ENCODE measurements at regions not wholly inside any gene's neighbourhood (a gene's known extent, or its start where the extent isn't known, plus 50 kb on each side); places are given as distances from the start of the nearest gene placed in this dataset.
"Not testable (repeated sequence)": the region's sequence is repeated elsewhere in the genome, so short reads cannot be mapped to it uniquely, and the experiment has no call there.

GRCh38 chr14:71764701-71765382 lies 167.4 kb upstream of the RGS6 start:
- no peak for DNase-seq

DNA sequence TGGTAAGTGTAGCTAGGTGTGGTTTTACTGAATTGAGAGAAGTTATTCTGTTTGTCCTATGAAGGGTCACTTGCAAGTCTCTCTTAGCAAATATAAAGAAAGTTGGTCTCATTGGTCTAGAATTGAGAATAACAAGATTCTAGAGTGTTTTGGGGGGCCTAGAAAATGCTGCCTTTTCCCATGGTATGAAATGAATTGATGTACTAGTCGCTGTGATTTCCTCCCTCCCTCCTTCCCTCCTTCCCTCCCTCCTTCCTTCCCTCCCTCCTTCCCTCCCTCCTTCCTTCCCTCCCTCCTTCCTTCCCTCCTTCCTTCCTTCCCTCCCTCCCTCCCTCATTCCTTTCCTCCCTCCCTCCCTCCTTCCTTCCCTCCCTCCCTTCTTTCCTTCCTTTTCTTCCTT lies 166.7 kb upstream of the RGS6 start:
- no peak for DNase-seq

DNA sequence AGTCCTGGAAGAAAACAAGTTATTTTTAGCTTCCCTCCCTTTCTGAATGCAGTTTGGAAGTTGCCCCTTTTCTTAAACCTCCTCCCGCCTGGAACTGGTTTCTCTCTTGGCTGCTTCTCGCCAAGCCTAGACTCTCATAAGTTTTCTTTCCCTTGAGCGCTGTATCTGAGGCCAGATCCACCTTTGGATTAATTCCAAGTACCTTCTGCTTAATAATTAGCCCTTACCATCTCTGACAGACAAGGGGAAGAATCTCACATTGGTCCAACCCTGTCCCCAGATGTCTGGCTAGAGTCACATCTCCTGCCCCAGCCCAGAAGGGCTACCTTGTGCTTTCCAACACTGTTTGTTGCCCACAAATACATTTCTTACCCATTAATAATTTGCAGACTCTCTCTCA lies 161.8 kb upstream of the RGS6 start:
- no peak for DNase-seq

DNA sequence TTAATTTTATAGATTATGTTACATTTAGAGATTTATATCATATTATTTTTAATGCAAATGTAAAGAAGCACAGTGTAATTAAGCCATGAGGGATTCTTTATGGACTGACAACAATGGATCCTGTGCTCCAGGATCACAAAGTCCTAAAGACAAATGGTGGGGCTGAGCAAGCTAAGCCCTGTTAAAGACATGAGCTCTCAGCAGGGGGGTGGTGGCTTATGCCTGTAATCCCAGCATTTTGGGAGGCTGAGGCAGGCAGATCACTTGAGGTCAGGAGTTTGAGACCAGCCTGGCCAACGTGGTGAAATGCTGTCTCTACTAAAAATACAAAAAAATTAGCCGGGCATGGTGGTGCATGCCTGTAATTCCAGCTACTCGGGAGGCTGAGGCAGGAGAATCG lies 160.8 kb upstream of the RGS6 start:
- DNase-seq = not testable (repeated sequence)

- not testable (repeated sequence) for DNase-seq
These were observed 160.2 kb upstream of the RGS6 start for GRCh38 chr14:71771996-71772395.

- DNase-seq = no peak
These were observed 158.2 kb upstream of the RGS6 start for GRCh38 chr14:71773898-71774481.

DNA sequence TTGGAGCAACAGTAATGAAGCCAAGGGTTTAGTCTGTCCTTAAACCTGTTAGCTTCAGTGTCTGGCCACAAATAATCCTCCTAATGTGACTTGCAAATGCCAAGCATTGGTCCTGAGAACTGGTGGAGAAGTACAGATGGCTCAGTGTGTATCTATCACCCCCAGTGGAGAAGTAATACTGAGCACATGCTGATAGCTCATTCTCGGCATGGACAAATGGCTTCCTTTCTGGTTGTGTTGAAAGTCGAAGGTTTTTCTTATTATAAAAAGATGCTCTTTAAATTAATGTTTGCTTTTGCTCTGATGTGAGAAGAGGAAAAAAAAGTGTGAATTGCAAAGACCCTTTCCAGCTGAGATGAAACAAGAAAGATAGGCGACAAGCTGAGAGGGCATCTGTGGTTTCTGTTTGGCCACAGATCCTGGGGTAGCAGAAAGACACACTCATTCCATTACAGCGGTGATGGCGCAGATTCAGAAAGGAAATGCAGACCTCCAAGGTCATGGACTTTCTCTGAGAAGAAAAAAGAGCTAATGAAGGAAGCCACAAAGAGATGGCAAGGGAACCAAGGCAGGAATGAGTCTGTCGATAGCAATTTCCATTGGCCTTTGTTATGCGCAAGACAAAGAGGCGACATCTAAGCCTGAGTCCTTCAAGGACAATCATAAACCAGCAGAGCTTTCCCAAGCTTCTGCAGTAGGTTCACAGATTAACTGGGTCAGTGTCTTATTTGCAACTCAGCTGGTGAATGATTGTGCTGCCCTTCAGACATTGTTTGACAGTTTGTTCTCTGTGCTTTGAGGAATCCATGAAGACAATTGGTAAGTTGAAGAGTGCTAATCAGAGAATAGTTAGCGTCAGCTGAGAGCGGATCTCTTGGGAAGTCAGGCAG lies 155.5 kb upstream of the RGS6 start:
- DNase-seq = no peak

DNA sequence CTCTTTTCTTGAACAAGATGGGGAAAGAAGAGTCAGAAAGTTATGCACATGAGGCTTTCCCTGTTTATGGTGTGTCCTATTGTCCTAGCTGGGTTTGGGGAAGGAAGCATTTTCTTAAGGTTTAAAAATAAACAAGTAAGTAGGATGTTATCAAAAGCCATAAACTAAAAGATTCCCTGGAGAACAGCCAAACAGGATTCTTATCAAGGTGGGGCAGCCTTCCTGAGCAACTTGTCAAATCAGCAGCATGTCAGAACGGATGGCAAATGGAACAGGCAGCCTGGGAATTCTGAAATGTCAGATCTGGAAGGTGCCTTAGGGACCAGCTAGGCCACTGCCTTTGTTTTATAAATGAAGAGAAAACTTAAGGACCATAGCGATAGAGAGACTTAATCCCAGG lies 152.2 kb upstream of the RGS6 start:
- no peak for DNase-seq

DNA sequence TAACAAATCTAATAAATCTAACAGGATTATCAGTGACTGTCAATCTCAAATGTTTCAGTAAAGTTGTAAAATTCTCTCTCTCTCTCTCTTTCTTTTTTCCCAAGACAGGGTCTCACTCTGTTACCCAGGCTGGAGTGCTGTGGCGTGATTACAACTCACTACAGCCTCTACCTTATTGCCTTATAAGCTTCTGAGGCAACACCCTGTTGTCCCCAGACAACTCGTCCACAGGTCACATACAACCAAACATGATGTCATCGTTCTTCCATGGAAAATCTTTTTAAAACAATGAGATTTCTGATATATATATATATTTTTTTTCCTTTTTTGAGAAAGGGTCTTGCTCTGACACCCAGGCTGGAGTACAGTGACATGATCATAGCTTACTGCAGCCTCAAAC lies 151.4 kb upstream of the RGS6 start:
- DNase-seq = no peak

- DNase-seq = no peak
These were observed 149.1 kb upstream of the RGS6 start for GRCh38 chr14:71783088-71783487.

- no peak for DNase-seq
These were observed 148.4 kb upstream of the RGS6 start for GRCh38 chr14:71783786-71784185.

DNA sequence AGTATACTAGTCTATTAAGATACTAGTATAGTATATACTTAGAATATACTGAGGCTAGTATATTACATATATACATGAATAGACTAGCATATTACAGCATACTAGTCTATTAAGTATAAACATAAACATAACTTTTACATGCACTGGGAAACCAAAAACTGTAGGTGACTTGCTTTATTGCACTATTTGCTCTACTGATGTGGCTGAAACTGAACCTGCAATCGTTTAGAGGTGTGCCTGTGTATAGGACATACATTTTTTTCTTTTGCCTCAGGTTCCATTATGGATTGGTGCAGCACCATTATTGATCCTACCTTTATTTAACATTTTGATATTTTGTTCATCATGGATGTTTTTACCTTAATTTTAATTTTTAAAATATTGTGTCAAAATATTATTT lies 143.2 kb upstream of the RGS6 start:
- DNase-seq = no peak

DNA sequence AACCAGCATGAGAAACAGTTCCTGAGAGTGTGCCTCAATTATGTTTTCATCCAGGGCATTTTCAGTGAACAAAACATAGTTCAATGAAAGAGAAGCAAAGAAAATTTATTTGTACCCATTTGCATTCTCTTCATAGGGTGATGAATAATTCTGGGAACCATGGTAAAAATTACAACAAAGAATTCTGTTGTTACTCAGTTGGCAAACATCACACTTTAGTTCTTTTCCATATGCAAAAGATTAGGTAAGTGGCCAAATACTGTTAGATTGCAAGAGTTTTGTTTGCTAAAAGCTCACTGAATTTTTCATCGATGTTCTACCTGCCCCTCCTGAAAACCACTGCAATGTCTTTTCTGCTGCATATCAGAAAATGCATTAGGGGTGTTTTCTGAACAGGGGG lies 132.4 kb upstream of the RGS6 start:
- DNase-seq = no peak

DNA sequence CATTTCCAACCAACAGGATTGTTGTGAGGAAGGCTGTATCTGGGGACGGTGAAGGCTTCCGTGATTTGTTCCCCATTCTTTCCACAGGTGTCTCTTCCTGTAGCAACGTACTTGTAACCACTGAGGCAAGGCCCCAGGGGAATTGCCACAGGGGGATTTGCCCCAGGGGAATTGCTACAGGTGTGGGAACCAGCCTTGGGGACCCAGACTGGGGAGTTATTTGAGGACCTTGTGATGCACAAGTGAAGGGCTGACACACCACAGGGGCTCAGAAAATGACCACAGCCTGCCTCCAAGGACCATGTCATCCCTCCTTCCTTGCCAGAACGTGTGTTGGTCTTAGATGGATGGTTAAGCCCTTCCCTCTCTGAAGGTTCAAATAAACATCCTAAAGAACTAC lies 131.4 kb upstream of the RGS6 start:
- DNase-seq = no peak

DNA sequence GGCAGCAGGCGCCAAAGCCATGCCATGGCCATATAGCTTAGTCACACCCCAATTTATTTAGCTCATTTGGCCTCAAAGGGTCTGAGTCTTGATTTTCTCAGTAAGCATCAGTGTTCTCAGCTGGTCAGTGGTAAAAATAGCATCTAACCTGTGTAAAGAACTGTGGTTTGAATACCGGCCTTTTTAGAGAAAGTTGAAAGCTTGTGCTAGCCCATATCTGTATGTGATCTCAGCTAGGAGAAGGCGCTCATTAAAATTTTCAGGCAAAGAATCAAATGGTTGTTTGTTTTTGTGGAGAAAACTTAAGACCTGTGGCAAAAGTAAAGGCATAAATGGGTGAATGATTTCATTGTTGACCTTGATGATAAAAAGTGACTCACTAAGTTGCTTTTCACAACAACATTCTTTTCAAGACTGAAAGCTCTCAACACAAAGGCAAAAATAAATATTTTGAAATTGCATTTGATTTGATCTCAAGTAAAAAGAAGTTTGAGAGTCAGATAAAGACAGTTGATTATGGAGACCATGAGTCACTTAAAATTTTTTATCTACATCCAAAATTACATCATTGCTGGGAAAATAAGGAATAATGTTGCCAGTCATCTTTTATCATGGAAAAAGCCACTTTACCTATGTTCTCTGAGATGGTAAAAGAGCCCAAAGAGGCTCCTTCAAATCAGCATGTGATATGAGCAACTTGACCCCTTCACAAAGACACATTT lies 128.5 kb upstream of the RGS6 start:
- no peak for DNase-seq

- no peak for DNase-seq
These were observed 127.2 kb upstream of the RGS6 start for GRCh38 chr14:71804992-71805391.

DNA sequence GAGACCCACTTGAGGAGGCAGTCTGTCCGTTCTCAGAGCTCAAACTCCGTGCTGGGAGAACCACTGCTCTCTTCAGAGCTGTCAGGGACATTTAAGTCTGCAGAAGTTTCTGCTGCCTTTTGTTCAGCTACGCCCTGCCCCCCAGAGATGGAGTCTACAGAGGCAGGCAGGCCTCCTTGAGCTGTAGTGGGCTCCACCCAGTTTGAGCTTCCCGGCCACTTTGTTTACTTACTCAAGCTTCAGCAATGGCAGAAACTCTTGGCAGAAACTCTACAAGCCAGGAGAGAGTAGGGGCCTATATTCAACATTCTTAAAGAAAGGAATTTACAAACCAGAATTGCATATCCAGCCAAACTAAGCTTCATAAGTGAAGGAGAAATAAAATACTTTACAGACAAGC lies 125.2 kb upstream of the RGS6 start:
- DNase-seq = not testable (repeated sequence)

- not testable (repeated sequence) for DNase-seq
These were observed 121.4 kb upstream of the RGS6 start for GRCh38 chr14:71810800-71811199.

DNA sequence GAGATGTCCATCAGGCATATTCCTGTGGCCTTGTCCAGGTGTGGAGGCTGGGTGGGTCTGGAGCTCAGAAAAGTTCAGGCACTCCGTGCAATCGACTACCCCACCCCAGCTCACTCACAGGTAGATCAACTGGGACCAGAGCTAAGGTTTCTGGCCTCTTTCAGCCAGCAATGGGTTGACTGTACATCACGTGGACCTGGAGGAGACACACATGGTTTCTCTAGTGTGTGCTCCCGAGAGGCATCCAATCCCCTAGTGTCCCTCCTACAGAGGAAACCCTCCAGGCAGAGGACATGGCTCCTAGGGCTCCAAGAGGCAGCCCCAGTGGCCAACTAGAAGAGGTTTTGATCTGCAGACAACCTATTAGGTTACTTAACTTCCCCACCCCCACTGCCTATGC lies 119.5 kb upstream of the RGS6 start:
- no peak for DNase-seq

DNA sequence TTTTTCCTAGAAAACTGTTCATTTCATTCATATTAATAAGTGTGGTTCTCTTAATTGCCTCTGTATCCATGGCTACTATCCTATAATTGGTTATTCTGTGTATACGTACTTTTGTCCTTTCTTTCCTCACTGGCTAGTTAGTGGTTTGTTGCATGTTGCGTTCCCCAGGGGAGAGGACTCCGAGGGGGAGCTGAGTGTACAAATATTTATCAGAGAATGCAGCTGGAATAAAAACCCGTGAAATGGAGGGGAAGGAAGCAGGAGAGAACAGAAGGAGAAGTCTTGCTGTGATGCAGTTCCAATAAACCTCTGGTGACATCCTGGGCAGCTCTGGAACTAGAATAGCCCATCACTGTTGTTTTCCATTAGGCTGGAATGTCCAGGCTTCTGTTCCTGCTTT lies 117.1 kb upstream of the RGS6 start:
- no peak for DNase-seq

DNA sequence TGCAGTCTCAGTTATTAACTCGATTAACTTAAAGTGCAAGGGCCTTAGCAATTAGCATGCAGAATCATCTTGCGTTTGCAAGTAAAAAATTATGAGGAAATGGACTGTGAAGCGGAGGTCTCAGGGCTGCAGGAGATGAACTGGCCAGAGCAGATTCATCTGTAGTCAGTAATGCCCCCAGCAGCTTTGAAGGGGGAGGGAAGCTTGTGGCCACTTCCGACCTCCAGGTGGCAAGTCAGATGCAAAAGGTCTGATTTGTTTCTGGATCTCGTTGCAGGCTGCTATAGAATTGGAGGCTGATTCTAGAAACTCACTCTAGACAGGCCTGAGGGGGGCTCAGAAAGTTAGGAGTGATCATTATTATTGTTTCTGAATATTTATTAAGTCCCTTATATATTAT lies 107.4 kb upstream of the RGS6 start:
- no peak for DNase-seq

DNA sequence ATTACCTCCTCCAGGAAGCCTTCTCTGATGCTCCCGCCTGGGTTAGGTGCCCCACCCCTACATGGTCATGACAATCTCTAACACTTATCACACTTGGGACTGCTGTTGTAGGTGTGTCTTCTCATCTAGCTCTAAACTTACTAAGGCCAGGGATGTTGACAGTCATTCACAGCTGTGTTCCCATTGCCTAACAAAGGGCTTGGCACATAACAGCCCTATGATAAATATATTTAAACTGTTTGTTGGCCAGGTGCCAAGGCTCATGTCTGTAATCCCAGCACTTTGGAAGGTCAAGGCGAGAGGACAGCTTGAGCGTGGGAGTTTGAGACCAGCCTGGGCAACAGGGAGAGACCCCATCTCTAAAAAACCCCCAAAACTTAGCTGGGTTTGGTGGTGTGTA lies 98.8 kb upstream of the RGS6 start:
- DNase-seq = no peak
